Upper lobe of left lung (tissue), 6 donors: ENCODE measurements at regions not wholly inside any gene's neighbourhood (a gene's known extent, or its start where the extent isn't known, plus 50 kb on each side); places are given as distances from the start of the nearest gene placed in this dataset.
"Not testable (repeated sequence)": the region's sequence is repeated elsewhere in the genome, so short reads cannot be mapped to it uniquely, and the experiment has no call there.

Experiments
- ATAC-seq, 2 donors: fragments of 200-7000 bp; cut with Tn5 transposase; one replicate each; pipeline ENCODE4 v1.9.1; 2022; ENCODE audit warnings: mild to moderate bottlenecking in 2 of 2, moderate library complexity in 2 of 2; ENCODE audit not compliant: low FRiP score in 2 of 2
- DNase-seq, 2 donors: peaks; one replicate each; pipeline ENCODE4 v3.0.0-alpha.2; 2019 to 2020
- H3K27ac ChIP-seq, 4 donors: fragments of 200-600 bp; sonication (generic); one replicate each; pipeline ENCODE4 v1.5.1; 2016 to 2019
- H3K27me3 ChIP-seq, 4 donors: fragments of 200-600 bp; sonication (generic); one replicate each; pipeline ENCODE4 v1.5.1; 2017 to 2019
- H3K36me3 ChIP-seq, 4 donors: fragments of 200-600 bp; sonication (generic); one replicate each; pipeline ENCODE4 v1.5.1; 2016 to 2019
- H3K4me1 ChIP-seq, 4 donors: fragments of 200-600 bp; sonication (generic); one replicate each; pipeline ENCODE4 v1.5.1; 2018 to 2019
- H3K4me3 ChIP-seq, 4 donors: fragments of 200-600 bp; sonication (generic); one replicate each; pipeline ENCODE4 v1.5.1; 2017 to 2019; ENCODE audit warnings: mild to moderate bottlenecking in 2 of 4, moderate library complexity in 1 of 4
- H3K9me3 ChIP-seq, 4 donors: fragments of 200-600 bp; sonication (generic); one replicate each; pipeline ENCODE4 v1.5.1; 2018 to 2019
- EP300 ChIP-seq, 4 donors: sonication (generic); formaldehyde crosslinking; IDR thresholded peaks; one replicate each; pipeline ENCODE4 v1.5.1; 2017; ENCODE audit warnings: antibody characterized with exemption in 4 of 4, control low read depth in 2 of 4
- POLR2A ChIP-seq, 4 donors: fragments of 450-650 bp; IDR thresholded peaks; one replicate each; pipeline ENCODE4 v1.5.1; 2016 to 2017; ENCODE audit warnings: antibody characterized with exemption in 4 of 4, mild to moderate bottlenecking in 2 of 4
- POLR2AphosphoS5 ChIP-seq, 2 donors: sonication (generic); formaldehyde crosslinking; IDR thresholded peaks; one replicate each; pipeline ENCODE4 v1.5.1; 2017; ENCODE audit warnings: antibody characterized with exemption in 2 of 2
- WGBS, 2 donors: methylation state at CpG; one replicate each; pipeline ENCODE4 v1.1.5; 2017 to 2018; 5-methylcytosine and 5-hydroxymethylcytosine counted together
- TF ChIP-seq, protein P1 (sequence below), 6 experiments: fragments of 450-650 bp in 4 of 6; fragments of 200-600 bp in 2 of 6; sonication (generic) in 2 of 6; IDR thresholded peaks; one replicate each; pipeline ENCODE4 v1.5.1; 2016 to 2019; ENCODE audit warnings: antibody characterized with exemption in 6 of 6
- donor health status: DM: no; HTN: no; CAD: no; lungs with moderate emphysema.
- donor health status: DM: no; HTN: yes; CAD: no; lungs with severe emphysema.

DNA sequence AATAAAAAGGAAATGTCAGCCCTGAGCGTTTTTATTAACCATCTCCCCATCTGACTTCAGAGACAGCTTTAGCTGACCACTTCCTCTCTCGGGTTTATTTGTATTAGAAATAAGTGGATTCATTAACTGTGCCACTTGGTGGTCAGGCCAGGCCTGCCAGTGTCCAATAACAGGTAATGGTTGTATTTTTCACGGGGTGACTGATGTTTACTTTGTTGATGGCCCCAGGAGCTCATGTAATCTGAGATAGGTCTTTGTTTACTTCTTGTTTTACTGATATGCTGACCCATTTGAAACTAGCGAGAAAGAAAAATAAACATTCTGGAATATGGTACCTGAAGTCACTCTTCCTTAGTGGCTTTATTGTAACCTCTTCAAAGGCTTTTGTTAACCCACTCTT lies 504.3 kb upstream of the SLC35B3 start:
- TF ChIP-seq EP300 (IDR thresholded peaks at IDR 0.05) (no peak), POLR2A (IDR thresholded peaks at IDR 0.05) (no peak), POLR2AphosphoS5 (IDR thresholded peaks at IDR 0.05) (no peak)
- TF ChIP-seq, protein P1, sequence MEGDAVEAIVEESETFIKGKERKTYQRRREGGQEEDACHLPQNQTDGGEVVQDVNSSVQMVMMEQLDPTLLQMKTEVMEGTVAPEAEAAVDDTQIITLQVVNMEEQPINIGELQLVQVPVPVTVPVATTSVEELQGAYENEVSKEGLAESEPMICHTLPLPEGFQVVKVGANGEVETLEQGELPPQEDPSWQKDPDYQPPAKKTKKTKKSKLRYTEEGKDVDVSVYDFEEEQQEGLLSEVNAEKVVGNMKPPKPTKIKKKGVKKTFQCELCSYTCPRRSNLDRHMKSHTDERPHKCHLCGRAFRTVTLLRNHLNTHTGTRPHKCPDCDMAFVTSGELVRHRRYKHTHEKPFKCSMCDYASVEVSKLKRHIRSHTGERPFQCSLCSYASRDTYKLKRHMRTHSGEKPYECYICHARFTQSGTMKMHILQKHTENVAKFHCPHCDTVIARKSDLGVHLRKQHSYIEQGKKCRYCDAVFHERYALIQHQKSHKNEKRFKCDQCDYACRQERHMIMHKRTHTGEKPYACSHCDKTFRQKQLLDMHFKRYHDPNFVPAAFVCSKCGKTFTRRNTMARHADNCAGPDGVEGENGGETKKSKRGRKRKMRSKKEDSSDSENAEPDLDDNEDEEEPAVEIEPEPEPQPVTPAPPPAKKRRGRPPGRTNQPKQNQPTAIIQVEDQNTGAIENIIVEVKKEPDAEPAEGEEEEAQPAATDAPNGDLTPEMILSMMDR (IDR thresholded peaks at IDR 0.05), result no peak
- no peak for ATAC-seq
- Histone ChIP-seq H3K27me3 (no peaks in the 10 kb centered on the region), H3K4me1 (no peaks in the 10 kb centered on the region), H3K27ac (no peak overlapping the region), H3K36me3 (no peaks in the 10 kb centered on the region), H3K4me3 (no peak overlapping the region), H3K9me3 (no peaks in the 10 kb centered on the region)
- WGBS, 2 donors, result 20 to 22% methylated on average over 4 of the region's 4 CpGs
- no peak for DNase-seq

DNA sequence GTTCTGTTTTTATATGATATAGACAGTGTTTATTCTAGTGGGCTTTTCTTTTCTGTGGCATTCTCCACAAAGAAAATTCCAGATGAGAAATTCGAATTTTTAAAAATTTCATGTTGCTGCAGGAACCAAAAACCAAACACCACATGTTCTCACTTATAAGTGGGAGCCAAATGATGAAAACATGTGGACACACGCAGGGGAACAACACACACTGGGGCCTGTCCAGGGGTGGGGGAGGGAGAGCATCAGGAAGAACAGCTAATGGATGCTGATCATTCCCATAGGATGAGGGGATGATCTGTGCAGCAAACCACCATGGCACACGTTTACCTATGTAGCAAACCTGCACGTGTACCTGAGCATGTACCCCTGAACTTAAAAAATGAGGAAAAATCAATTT lies 499.0 kb upstream of the SLC35B3 start:
- Histone ChIP-seq H3K27ac (no peak overlapping the region), H3K9me3 (no peaks in the 10 kb centered on the region), H3K4me3 (no peak overlapping the region), H3K4me1 (no peaks in the 10 kb centered on the region), H3K27me3 (no peaks in the 10 kb centered on the region), H3K36me3 (no peaks in the 10 kb centered on the region)
- no peak for TF ChIP-seq EP300 (IDR thresholded peaks at IDR 0.05)
- TF ChIP-seq POLR2AphosphoS5 (IDR thresholded peaks at IDR 0.05), result no peak
- TF ChIP-seq POLR2A (IDR thresholded peaks at IDR 0.05), result no peak
- TF ChIP-seq, protein P1 (IDR thresholded peaks at IDR 0.05), result no peak
- no peak for ATAC-seq
- no peak for DNase-seq
- WGBS, 2 donors, result 68 to 76% methylated on average over 4 of the region's 4 CpGs

DNA sequence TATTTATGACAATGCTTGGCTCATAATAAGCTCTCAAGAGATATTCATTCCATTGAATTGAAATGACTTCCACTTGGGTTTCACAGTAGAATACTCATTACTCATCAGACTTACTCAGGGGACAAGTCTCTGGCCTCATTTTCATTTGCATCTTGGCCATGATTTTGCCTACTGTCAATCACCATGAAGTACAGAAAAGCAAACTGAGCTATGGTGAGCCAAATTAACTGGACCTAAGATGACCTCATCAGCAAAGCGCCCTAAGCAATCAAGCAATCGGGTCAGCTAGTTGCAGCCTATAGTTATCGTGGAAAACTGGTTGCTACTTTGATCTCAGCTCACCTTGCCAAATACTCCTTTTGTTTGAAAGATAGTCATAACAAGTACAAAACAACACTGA lies 494.7 kb upstream of the SLC35B3 start:
- no peaks in the 10 kb centered on the region for H3K4me1 ChIP-seq
- H3K36me3 ChIP-seq, result no peaks in the 10 kb centered on the region
- TF ChIP-seq, protein P1 (IDR thresholded peaks at IDR 0.05), result no peak
- TF ChIP-seq POLR2AphosphoS5 (IDR thresholded peaks at IDR 0.05) (no peak), EP300 (IDR thresholded peaks at IDR 0.05) (no peak), POLR2A (IDR thresholded peaks at IDR 0.05) (no peak)
- H3K4me3 ChIP-seq, result no peak overlapping the region
- H3K9me3 ChIP-seq, result no peaks in the 10 kb centered on the region
- no peaks in the 10 kb centered on the region for H3K27me3 ChIP-seq
- ATAC-seq (no peak), DNase-seq (no peak)
- no peak overlapping the region for H3K27ac ChIP-seq
- WGBS, 2 donors, result 88 to 93% methylated on average over 3 of the region's 3 CpGs

DNA sequence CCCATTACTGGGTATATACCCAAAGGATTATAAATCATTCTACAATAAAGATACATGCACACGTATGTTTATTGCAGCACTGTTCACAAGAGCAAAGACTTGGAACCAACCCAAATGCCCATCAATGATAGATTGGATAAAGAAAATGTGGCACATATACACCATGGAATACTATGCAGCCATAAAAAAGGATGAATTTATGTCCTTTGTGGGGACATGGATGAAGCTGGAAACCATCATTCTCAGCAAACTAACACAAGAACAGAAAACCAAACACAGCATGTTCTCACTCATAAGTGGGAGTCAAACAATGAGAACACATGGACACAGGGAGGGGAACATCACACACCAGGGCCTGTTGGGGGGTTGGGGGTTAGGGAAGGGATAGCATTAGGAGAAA lies 484.9 kb upstream of the SLC35B3 start:
- H3K36me3 ChIP-seq, H3K27ac ChIP-seq, H3K4me1 ChIP-seq, H3K27me3 ChIP-seq, H3K9me3 ChIP-seq, H3K4me3 ChIP-seq, DNase-seq, ATAC-seq: not testable (repeated sequence)
- WGBS, 2 donors, result 70 to 96% methylated on average over 1 of the region's 1 CpG

DNA sequence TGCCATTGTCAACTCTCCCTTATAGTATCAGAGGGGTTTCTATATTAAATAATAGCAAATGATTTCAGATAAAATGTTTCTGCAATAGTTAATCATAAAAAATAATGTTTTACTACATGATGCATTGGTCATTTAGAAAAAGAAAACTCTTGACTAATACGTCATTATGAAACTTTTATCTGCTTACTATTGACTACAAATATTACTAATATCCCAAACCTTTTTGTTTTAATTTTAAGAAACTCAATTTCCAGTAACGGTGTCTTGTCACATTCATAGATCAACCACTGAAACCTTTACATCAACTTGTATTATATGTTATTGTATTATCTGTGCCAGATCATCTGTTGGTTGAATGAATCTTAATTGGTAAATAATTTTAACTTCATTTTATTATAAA lies 482.9 kb upstream of the SLC35B3 start:
- DNase-seq, result no peak
- TF ChIP-seq, protein P1 (IDR thresholded peaks at IDR 0.05), result no peak
- no peak for TF ChIP-seq POLR2A (IDR thresholded peaks at IDR 0.05)
- TF ChIP-seq EP300 (IDR thresholded peaks at IDR 0.05), result no peak
- TF ChIP-seq POLR2AphosphoS5 (IDR thresholded peaks at IDR 0.05), result no peak
- Histone ChIP-seq H3K4me1 (no peaks in the 10 kb centered on the region), H3K27ac (no peak overlapping the region), H3K36me3 (no peaks in the 10 kb centered on the region), H3K4me3 (no peak overlapping the region), H3K9me3 (no peaks in the 10 kb centered on the region), H3K27me3 (no peaks in the 10 kb centered on the region)
- WGBS, 2 donors, result 81 to 87% methylated on average over 2 of the region's 2 CpGs
- ATAC-seq, result no peak
